Endodermal cell (in vitro differentiated cells): ENCODE measurements at regions not wholly inside any gene's neighbourhood (a gene's known extent, or its start where the extent isn't known, plus 50 kb on each side); places are given as distances from the start of the nearest gene placed in this dataset.

Experiments
- DNase-seq: peaks from one replicate; pipeline ENCODE4 v3.0.0-alpha.2; 2017
- H3K27ac ChIP-seq: 2 replicates; pipeline ENCODE4 v1.5.1; 2013; ENCODE audit warnings: mild to moderate bottlenecking, low read depth, low read length, moderate library complexity
- H3K27me3 ChIP-seq: 2 replicates; pipeline ENCODE4 v1.6.1; 2013; ENCODE audit warnings: mild to moderate bottlenecking, low read length, moderate library complexity; ENCODE audit not compliant: insufficient read depth, control insufficient read depth, poor library complexity, severe bottlenecking
- H3K36me3 ChIP-seq: 2 replicates; pipeline ENCODE4 v1.7.0; 2013; ENCODE audit warnings: mild to moderate bottlenecking, low read length, moderate library complexity; ENCODE audit not compliant: control insufficient read depth, insufficient read depth
- H3K4me1 ChIP-seq: one replicate; pipeline ENCODE4 v1.7.0; 2013; ENCODE audit warnings: low read length; ENCODE audit not compliant: control insufficient read depth, insufficient read depth
- H3K4me3 ChIP-seq: 2 replicates; pipeline ENCODE4 v1.5.1; 2013; ENCODE audit warnings: mild to moderate bottlenecking, low read length, moderate library complexity
- H3K9ac ChIP-seq: 2 replicates; pipeline ENCODE4 v1.6.1; 2013; ENCODE audit warnings: mild to moderate bottlenecking, low read length, moderate library complexity; ENCODE audit not compliant: poor library complexity, severe bottlenecking; ENCODE audit errors: extremely low read depth
- H3K9me3 ChIP-seq: 2 replicates; pipeline ENCODE4 v1.6.1; 2013; ENCODE audit warnings: mild to moderate bottlenecking, low read length, moderate library complexity; ENCODE audit not compliant: control insufficient read depth
- H3K27ac Mint-ChIP-seq: 2 replicates; pipeline ENCODE4 v1.8.0; 2020; ENCODE audit warnings: mixed read lengths
- H3K27me3 Mint-ChIP-seq: 2 replicates; pipeline ENCODE4 v1.8.0; 2021; ENCODE audit warnings: mild to moderate bottlenecking, mixed read lengths; ENCODE audit not compliant: insufficient read depth
- H3K36me3 Mint-ChIP-seq: 2 replicates; pipeline ENCODE4 v1.8.0; 2020; ENCODE audit warnings: low read depth, mixed read lengths
- H3K4me1 Mint-ChIP-seq: 2 replicates; pipeline ENCODE4 v1.8.0; 2020; ENCODE audit warnings: mixed read lengths
- H3K4me3 Mint-ChIP-seq: 2 replicates; pipeline ENCODE4 v1.8.0; 2020; ENCODE audit warnings: mild to moderate bottlenecking, moderate library complexity, mixed read lengths
- H3K9me3 Mint-ChIP-seq: 2 replicates; pipeline ENCODE4 v1.8.0; 2020; ENCODE audit warnings: mild to moderate bottlenecking, mixed read lengths
- CTCF ChIP-seq: fragments of 200-600 bp; sonication (generic); conservative IDR thresholded peaks from 2 replicates; pipeline ENCODE4 v1.5.0; 2021; ENCODE audit warnings: antibody characterized with exemption, mild to moderate bottlenecking
- WGBS, 2 experiments: methylation state at CpG; one replicate each; pipeline versions ENCODE4 v1.1.5 to v1.1.7; 2013; ENCODE audit warnings: missing lambda C conversion rate in 2 of 2, mixed read lengths in 1 of 2; ENCODE audit not compliant: insufficient coverage in 1 of 2, insufficient read length in 1 of 2; 5-methylcytosine and 5-hydroxymethylcytosine counted together

- no peak for TF ChIP-seq CTCF
- H3K4me1 ChIP-seq = no peaks in the 10 kb centered on the region
- H3K9ac ChIP-seq = no peak overlapping the region
- no peak overlapping the region for H3K4me3 ChIP-seq
- Mint-ChIP-seq H3K9me3 (no peaks in the 10 kb centered on the region), H3K36me3 (no peaks in the 10 kb centered on the region), H3K27ac (no peak overlapping the region), H3K27me3 (no peaks in the 10 kb centered on the region), H3K4me1 (peaks cover 10% of the 10 kb centered on the region), H3K4me3 (no peak overlapping the region)
- peak; percentile 68 for DNase-seq
- WGBS, 2 experiments = 50% methylated on average over 3 of the region's 3 CpGs; no CpG with 5 or more reads in 1 of the 2 experiments
- peak overlapping the region; percentile 32 for H3K27ac ChIP-seq
- H3K9me3 ChIP-seq = no peaks in the 10 kb centered on the region
- H3K27me3 ChIP-seq = no peaks in the 10 kb centered on the region
- no peaks in the 10 kb centered on the region for H3K36me3 ChIP-seq
These were observed 111.4 kb downstream of the LUZP4 start for GRCh38 chrX:115400960-115401359.

- no peak overlapping the region for H3K9ac ChIP-seq
- H3K27me3 ChIP-seq = no peaks in the 10 kb centered on the region
- no peaks in the 10 kb centered on the region for H3K9me3 ChIP-seq
- no peak overlapping the region for H3K27ac Mint-ChIP-seq
- no peak for TF ChIP-seq CTCF
- H3K4me1 ChIP-seq = no peaks in the 10 kb centered on the region
- peaks cover 12% of the 10 kb centered on the region for H3K4me1 Mint-ChIP-seq
- H3K27me3 Mint-ChIP-seq = no peaks in the 10 kb centered on the region
- 96% methylated on average over 2 of the region's 2 CpGs; no CpG with 5 or more reads in 1 of the 2 experiments for WGBS, 2 experiments
- H3K4me3 ChIP-seq = no peak overlapping the region
- DNase-seq = no peak
- H3K36me3 ChIP-seq = no peaks in the 10 kb centered on the region
- no peaks in the 10 kb centered on the region for H3K9me3 Mint-ChIP-seq
- H3K4me3 Mint-ChIP-seq = no peak overlapping the region
- no peaks in the 10 kb centered on the region for H3K36me3 Mint-ChIP-seq
- no peak overlapping the region for H3K27ac ChIP-seq
These were observed 112.8 kb downstream of the LUZP4 start for GRCh38 chrX:115402299-115402698.

GRCh38 chrX:115408771-115409400 is 119.4 kb downstream of the LUZP4 start:
- Mint-ChIP-seq H3K27ac (no peak overlapping the region), H3K4me1 (peaks cover 6% of the 10 kb centered on the region), H3K9me3 (no peaks in the 10 kb centered on the region), H3K27me3 (no peaks in the 10 kb centered on the region), H3K36me3 (no peaks in the 10 kb centered on the region), H3K4me3 (no peak overlapping the region)
- H3K36me3 ChIP-seq = no peaks in the 10 kb centered on the region
- no peaks in the 10 kb centered on the region for H3K27me3 ChIP-seq
- no peaks in the 10 kb centered on the region for H3K4me1 ChIP-seq
- no peaks in the 10 kb centered on the region for H3K9me3 ChIP-seq
- H3K27ac ChIP-seq = peak overlapping the region; percentile 18
- no peak overlapping the region for H3K9ac ChIP-seq
- no peak overlapping the region for H3K4me3 ChIP-seq
- no peak for TF ChIP-seq CTCF
- no peak for DNase-seq
- WGBS, 2 experiments = 96% methylated on average over 2 of the region's 2 CpGs; no CpG with 5 or more reads in 1 of the 2 experiments
